Mesodermal cell (in vitro differentiated cells): ENCODE measurements at regions not wholly inside any gene's neighbourhood (a gene's known extent, or its start where the extent isn't known, plus 50 kb on each side); places are given as distances from the start of the nearest gene placed in this dataset.

Experiments used
- H3K27ac ChIP-seq: 2 replicates; pipeline ENCODE4 v1.7.0; 2013; ENCODE audit warnings: mild to moderate bottlenecking, low read depth, low read length, moderate library complexity; ENCODE audit not compliant: severe bottlenecking
- H3K36me3 ChIP-seq: 2 replicates; pipeline ENCODE4 v1.7.1; 2013; ENCODE audit warnings: mild to moderate bottlenecking, low read length, moderate library complexity; ENCODE audit not compliant: control insufficient read depth, insufficient read depth
- H3K4me1 ChIP-seq: one replicate; pipeline ENCODE4 v1.7.1; 2013; ENCODE audit warnings: mild to moderate bottlenecking, low read length; ENCODE audit not compliant: insufficient read depth, control insufficient read depth, poor library complexity, severe bottlenecking
- H3K4me3 ChIP-seq: 2 replicates; pipeline ENCODE4 v1.7.0; 2013; ENCODE audit warnings: low read length, control low read depth, mild to moderate bottlenecking; ENCODE audit not compliant: insufficient read depth, poor library complexity, severe bottlenecking; ENCODE audit errors: extremely low read depth
- H3K9me3 ChIP-seq: 2 replicates; pipeline ENCODE4 v1.7.1; 2013; ENCODE audit warnings: mild to moderate bottlenecking, low read length, moderate library complexity; ENCODE audit not compliant: control insufficient read depth
- WGBS, 2 experiments: methylation state at CpG; one replicate each; pipeline ENCODE4 v1.1.5; 2013; ENCODE audit warnings: missing lambda C conversion rate in 2 of 2; ENCODE audit not compliant: insufficient coverage in 2 of 2; 5-methylcytosine and 5-hydroxymethylcytosine counted together

GRCh38 chr4:124961138-124961750 is 248.7 kb upstream of the ANKRD50 start:
- Histone ChIP-seq H3K27ac (no peak overlapping the region), H3K36me3 (no peaks in the 10 kb centered on the region), H3K4me3 (no peak overlapping the region), H3K9me3 (peaks cover 23% of the 10 kb centered on the region), H3K4me1 (no peaks in the 10 kb centered on the region)
- WGBS, 2 experiments = 77 to 83% methylated on average over 3 to 4 of the region's 4 CpGs

GRCh38 chr4:124958847-124959246 is 246.3 kb upstream of the ANKRD50 start:
- Histone ChIP-seq H3K4me3 (no peak overlapping the region), H3K9me3 (peaks cover 23% of the 10 kb centered on the region), H3K27ac (no peak overlapping the region), H3K36me3 (no peaks in the 10 kb centered on the region), H3K4me1 (no peaks in the 10 kb centered on the region)
- no CpG with 5 or more reads among the region's 1 CpG for WGBS, 2 experiments

GRCh38 chr4:124955476-124955875 is 242.9 kb upstream of the ANKRD50 start:
- no peak overlapping the region for H3K27ac ChIP-seq
- no peak overlapping the region for H3K4me3 ChIP-seq
- WGBS, 2 experiments = 86 to 100% methylated on average over 1 of the region's 2 CpGs
- H3K36me3 ChIP-seq = no peaks in the 10 kb centered on the region
- no peaks in the 10 kb centered on the region for H3K4me1 ChIP-seq
- H3K9me3 ChIP-seq = peaks cover 4% of the 10 kb centered on the region

- Histone ChIP-seq H3K9me3 (no peaks in the 10 kb centered on the region), H3K27ac (no peak overlapping the region), H3K36me3 (no peaks in the 10 kb centered on the region), H3K4me1 (no peaks in the 10 kb centered on the region), H3K4me3 (no peak overlapping the region)
- WGBS, 2 experiments = 100% methylated on average over 1 of the region's 1 CpG; no CpG with 5 or more reads in 1 of the 2 experiments
Observed at GRCh38 chr4:124954046-124954445, 241.5 kb upstream of the ANKRD50 start.

GRCh38 chr4:124953486-124953885 is 241.0 kb upstream of the ANKRD50 start:
- no peaks in the 10 kb centered on the region for H3K4me1 ChIP-seq
- 77% methylated on average over 3 of the region's 4 CpGs; no CpG with 5 or more reads in 1 of the 2 experiments for WGBS, 2 experiments
- no peaks in the 10 kb centered on the region for H3K9me3 ChIP-seq
- H3K4me3 ChIP-seq = no peak overlapping the region
- H3K36me3 ChIP-seq = no peaks in the 10 kb centered on the region
- H3K27ac ChIP-seq = no peak overlapping the region

- no peak overlapping the region for H3K27ac ChIP-seq
- H3K4me3 ChIP-seq = no peak overlapping the region
- H3K36me3 ChIP-seq = no peaks in the 10 kb centered on the region
- H3K4me1 ChIP-seq = no peaks in the 10 kb centered on the region
- H3K9me3 ChIP-seq = no peaks in the 10 kb centered on the region
Observed at GRCh38 chr4:124953061-124953460, 240.5 kb upstream of the ANKRD50 start.

- no peaks in the 10 kb centered on the region for H3K9me3 ChIP-seq
- H3K4me1 ChIP-seq = no peaks in the 10 kb centered on the region
- no peak overlapping the region for H3K27ac ChIP-seq
- no peaks in the 10 kb centered on the region for H3K36me3 ChIP-seq
- H3K4me3 ChIP-seq = no peak overlapping the region
Observed at GRCh38 chr4:124952601-124953000, 240.1 kb upstream of the ANKRD50 start.

GRCh38 chr4:124948976-124949597 is 236.6 kb upstream of the ANKRD50 start:
- Histone ChIP-seq H3K4me1 (no peaks in the 10 kb centered on the region), H3K9me3 (no peaks in the 10 kb centered on the region), H3K27ac (no peak overlapping the region), H3K4me3 (no peak overlapping the region), H3K36me3 (no peaks in the 10 kb centered on the region)
- WGBS, 2 experiments = no CpG with 5 or more reads among the region's 1 CpG

- Histone ChIP-seq H3K4me1 (no peaks in the 10 kb centered on the region), H3K36me3 (no peaks in the 10 kb centered on the region), H3K9me3 (no peaks in the 10 kb centered on the region), H3K4me3 (no peak overlapping the region), H3K27ac (no peak overlapping the region)
- WGBS, 2 experiments = 75 to 100% methylated on average over 1 of the region's 3 CpGs
Observed at GRCh38 chr4:124947622-124948265, 235.2 kb upstream of the ANKRD50 start.

- no peaks in the 10 kb centered on the region for H3K9me3 ChIP-seq
- H3K4me1 ChIP-seq = no peaks in the 10 kb centered on the region
- no peak overlapping the region for H3K27ac ChIP-seq
- no peaks in the 10 kb centered on the region for H3K36me3 ChIP-seq
- no peak overlapping the region for H3K4me3 ChIP-seq
- WGBS, 2 experiments = 100% methylated on average over 2 of the region's 2 CpGs; no CpG with 5 or more reads in 1 of the 2 experiments
Observed at GRCh38 chr4:124946696-124947095, 234.2 kb upstream of the ANKRD50 start.

- WGBS, 2 experiments = 100% methylated on average over 1 of the region's 1 CpG; no CpG with 5 or more reads in 1 of the 2 experiments
- Histone ChIP-seq H3K4me1 (peaks cover 3% of the 10 kb centered on the region), H3K27ac (no peak overlapping the region), H3K36me3 (no peaks in the 10 kb centered on the region), H3K9me3 (no peaks in the 10 kb centered on the region), H3K4me3 (no peak overlapping the region)
Observed at GRCh38 chr4:124945422-124945821, 232.9 kb upstream of the ANKRD50 start.
